Duodenal mucosa (tissue), 2 donors: ENCODE measurements at regions not wholly inside any gene's neighbourhood (a gene's known extent, or its start where the extent isn't known, plus 50 kb on each side); places are given as distances from the start of the nearest gene placed in this dataset.
"Not testable (repeated sequence)": the region's sequence is repeated elsewhere in the genome, so short reads cannot be mapped to it uniquely, and the experiment has no call there.

ENCODE experiments used
- H3K27ac ChIP-seq: one replicate; pipeline ENCODE4 v1.7.0; 2013; ENCODE audit warnings: low read depth, low read length
- H3K27me3 ChIP-seq, 2 donors: one replicate each; pipeline ENCODE4 v1.7.0; 2013; ENCODE audit warnings: low read length in 2 of 2, control low read depth in 1 of 2; ENCODE audit not compliant: insufficient read depth in 2 of 2, control insufficient read depth in 1 of 2
- H3K36me3 ChIP-seq, 2 donors: one replicate each; pipeline ENCODE4 v1.7.0; 2013; ENCODE audit warnings: low read length in 2 of 2, control low read depth in 1 of 2; ENCODE audit not compliant: insufficient read depth in 2 of 2, control insufficient read depth in 1 of 2
- H3K4me1 ChIP-seq, 2 donors: one replicate each; pipeline ENCODE4 v1.7.0; 2013; ENCODE audit warnings: low read length in 2 of 2, control low read depth in 1 of 2; ENCODE audit not compliant: insufficient read depth in 2 of 2, control insufficient read depth in 1 of 2
- H3K4me3 ChIP-seq, 2 donors: one replicate each; pipeline ENCODE4 v1.7.0; 2013; ENCODE audit warnings: low read length in 2 of 2, low read depth in 1 of 2
- H3K9ac ChIP-seq, 2 donors: one replicate each; pipeline ENCODE4 v1.7.0; 2013; ENCODE audit warnings: low read length in 2 of 2, low read depth in 1 of 2
- H3K9me3 ChIP-seq, 2 donors: one replicate each; pipeline ENCODE4 v1.7.0; 2013; ENCODE audit warnings: low read length in 2 of 2, control low read depth in 1 of 2; ENCODE audit not compliant: control insufficient read depth in 1 of 2

- H3K36me3 ChIP-seq, result no peaks in the 10 kb centered on the region
- H3K27me3 ChIP-seq, result no peaks in the 10 kb centered on the region
- H3K9ac ChIP-seq, result no peak overlapping the region
- H3K4me1 ChIP-seq, result peaks cover 5 to 30% of the 10 kb centered on the region in 2 donors
- no peak overlapping the region for H3K4me3 ChIP-seq
- no peaks in the 10 kb centered on the region for H3K9me3 ChIP-seq
- H3K27ac ChIP-seq, result no peak overlapping the region
Measured at GRCh38 chr17:13420418-13420826, 181.3 kb downstream of the HS3ST3A1 start.

GRCh38 chr17:13419676-13420075, 182.1 kb downstream of the HS3ST3A1 start:
- no peak overlapping the region for H3K9ac ChIP-seq
- H3K4me1 ChIP-seq, result peaks cover 5 to 30% of the 10 kb centered on the region in 2 donors
- H3K9me3 ChIP-seq, result no peaks in the 10 kb centered on the region
- H3K4me3 ChIP-seq, result no peak overlapping the region
- H3K27ac ChIP-seq, result no peak overlapping the region
- H3K27me3 ChIP-seq, result no peaks in the 10 kb centered on the region
- no peaks in the 10 kb centered on the region for H3K36me3 ChIP-seq

DNA sequence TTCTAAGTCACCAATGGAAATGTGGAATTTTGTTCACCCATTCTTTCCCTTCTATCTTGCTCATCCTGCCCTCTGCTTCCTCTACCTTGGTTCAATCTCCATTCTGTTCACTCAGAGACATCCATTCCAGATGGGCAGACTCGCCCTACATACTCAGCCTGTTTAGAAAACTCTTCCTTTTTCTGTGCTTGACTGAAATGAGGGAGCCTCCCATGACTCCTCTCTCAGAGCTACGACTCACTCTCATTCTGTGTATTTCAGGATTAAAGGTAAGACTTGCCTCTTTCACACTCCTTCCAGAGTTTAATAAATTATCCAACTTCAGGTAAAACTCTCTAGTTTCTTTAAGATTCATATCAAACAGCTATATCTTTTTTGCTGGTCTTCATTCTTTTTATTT, 182.8 kb downstream of the HS3ST3A1 start:
- Histone ChIP-seq H3K9ac (no peak overlapping the region), H3K4me1 (peaks cover 5 to 30% of the 10 kb centered on the region in 2 donors), H3K27ac (no peak overlapping the region), H3K4me3 (no peak overlapping the region), H3K36me3 (no peaks in the 10 kb centered on the region), H3K27me3 (no peaks in the 10 kb centered on the region), H3K9me3 (no peaks in the 10 kb centered on the region)

DNA sequence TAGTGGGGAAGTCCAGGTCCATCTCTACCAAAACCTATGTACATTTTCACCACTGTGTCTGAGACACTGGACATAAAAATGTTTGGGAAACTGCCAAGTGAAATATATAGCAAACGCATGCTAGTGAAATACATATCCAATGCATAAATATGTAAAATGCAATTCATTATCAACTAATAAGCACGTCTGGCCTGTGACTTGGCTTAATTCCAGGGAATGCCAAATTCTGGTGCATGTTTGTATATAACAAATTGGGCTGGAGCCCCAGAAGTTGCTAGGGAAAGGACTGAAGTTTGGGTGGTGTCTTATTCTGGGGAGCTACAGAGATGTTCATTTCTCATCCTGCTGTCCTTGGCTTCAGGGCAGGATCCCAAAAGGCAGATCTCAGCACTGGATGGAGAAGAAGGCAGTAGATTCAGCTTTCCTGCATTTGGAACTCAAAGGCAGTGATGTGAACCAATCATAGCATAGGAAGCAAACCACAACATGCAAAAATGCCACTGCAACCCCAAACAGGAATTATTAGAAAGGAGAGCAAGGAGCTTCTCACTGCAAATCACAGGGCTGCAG, 184.3 kb downstream of the HS3ST3A1 start:
- Histone ChIP-seq H3K9ac (no peak overlapping the region), H3K27me3 (no peaks in the 10 kb centered on the region)

DNA sequence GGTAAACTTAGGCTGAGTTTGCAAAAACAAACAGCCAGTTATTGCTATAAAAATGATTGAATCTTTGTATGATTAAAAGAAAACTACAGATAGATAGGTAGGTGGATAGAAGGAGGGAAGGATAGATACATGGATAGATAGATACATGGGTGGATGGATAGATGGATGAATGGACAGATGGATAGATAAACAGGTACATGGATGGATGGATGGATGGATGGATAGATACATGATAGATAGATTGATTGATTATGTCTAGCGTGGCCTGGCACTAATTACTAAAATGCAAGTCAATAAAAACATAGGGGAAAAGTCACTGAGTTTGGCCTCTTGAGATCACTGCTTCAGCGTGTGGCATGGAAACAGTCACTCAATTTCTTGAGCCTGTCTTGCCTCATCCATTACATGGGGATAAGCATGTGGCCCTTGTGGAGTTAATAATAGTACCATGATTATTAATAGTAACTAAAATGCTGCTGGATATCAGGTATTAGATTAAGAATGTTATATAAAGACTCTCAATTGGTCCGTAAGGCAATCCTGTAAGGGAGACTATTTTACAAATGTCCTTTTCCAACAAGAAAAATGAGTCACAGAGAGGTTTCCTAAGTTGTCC, 184.9 kb downstream of the HS3ST3A1 start:
- Histone ChIP-seq H3K27ac (no peak overlapping the region), H3K9me3 (no peaks in the 10 kb centered on the region), H3K36me3 (no peaks in the 10 kb centered on the region), H3K27me3 (no peaks in the 10 kb centered on the region), H3K9ac (no peak overlapping the region), H3K4me3 (no peak overlapping the region), H3K4me1 (peaks cover 0 to 24% of the 10 kb centered on the region in 2 donors)

More for the DNA sequence above, 184.3 kb downstream of the HS3ST3A1 start:
- no peak overlapping the region for H3K4me3 ChIP-seq
- H3K9me3 ChIP-seq, result no peaks in the 10 kb centered on the region
- H3K36me3 ChIP-seq, result no peaks in the 10 kb centered on the region
- no peak overlapping the region for H3K27ac ChIP-seq
- H3K4me1 ChIP-seq, result peaks cover 4 to 30% of the 10 kb centered on the region in 2 donors

DNA sequence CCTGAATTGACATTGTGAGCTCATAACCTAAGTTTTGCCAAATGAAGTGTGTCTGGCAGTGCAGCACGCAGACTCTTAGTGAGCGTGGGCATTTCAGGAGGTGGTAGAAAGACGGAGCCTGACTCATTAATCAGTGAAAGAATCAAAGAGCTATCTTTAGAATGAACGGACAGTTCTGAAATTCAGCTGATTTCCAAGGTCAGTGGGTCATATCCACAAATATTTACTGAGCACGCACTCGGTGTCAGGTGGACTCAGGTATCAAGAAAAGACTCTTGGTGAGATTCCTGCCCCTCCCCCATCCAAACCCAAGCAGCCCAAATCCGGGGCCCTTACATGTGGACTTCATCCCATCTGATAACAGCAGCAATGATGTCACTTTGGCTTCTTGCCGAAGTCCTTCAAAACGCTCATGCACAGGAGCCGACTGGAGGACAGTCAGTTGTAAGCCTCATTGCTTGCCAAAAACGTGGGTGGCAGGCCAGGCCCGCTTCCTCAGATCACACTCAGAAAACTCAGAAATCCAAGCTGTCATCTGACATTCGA, 185.8 kb downstream of the HS3ST3A1 start:
- Histone ChIP-seq H3K27me3 (no peaks in the 10 kb centered on the region), H3K4me1 (peaks cover 0 to 15% of the 10 kb centered on the region in 2 donors), H3K27ac (no peak overlapping the region), H3K36me3 (no peaks in the 10 kb centered on the region), H3K9ac (no peak overlapping the region), H3K4me3 (no peak overlapping the region), H3K9me3 (no peaks in the 10 kb centered on the region)

- not testable (repeated sequence) for H3K36me3 ChIP-seq, H3K27me3 ChIP-seq, H3K9me3 ChIP-seq
Measured at GRCh38 chr17:13415200-13415599, 186.5 kb downstream of the HS3ST3A1 start.

GRCh38 chr17:13413001-13413400, 188.7 kb downstream of the HS3ST3A1 start:
- H3K9ac ChIP-seq, result no peak overlapping the region
- H3K9me3 ChIP-seq, result no peaks in the 10 kb centered on the region
- H3K27ac ChIP-seq, result no peak overlapping the region
- H3K4me1 ChIP-seq, result peaks cover 0 to 7% of the 10 kb centered on the region in 2 donors
- no peaks in the 10 kb centered on the region for H3K27me3 ChIP-seq
- no peaks in the 10 kb centered on the region for H3K36me3 ChIP-seq
- H3K4me3 ChIP-seq, result no peak overlapping the region

More at GRCh38 chr17:13415200-13415599, 186.5 kb downstream of the HS3ST3A1 start:
- H3K27ac ChIP-seq, H3K4me1 ChIP-seq, H3K9ac ChIP-seq, H3K4me3 ChIP-seq: not testable (repeated sequence)

GRCh38 chr17:13410874-13411273, 190.9 kb downstream of the HS3ST3A1 start:
- H3K4me3 ChIP-seq, result no peak overlapping the region
- no peak overlapping the region for H3K9ac ChIP-seq
- no peaks in the 10 kb centered on the region for H3K9me3 ChIP-seq
- H3K27ac ChIP-seq, result no peak overlapping the region
- no peaks in the 10 kb centered on the region for H3K36me3 ChIP-seq
- peaks cover 0 to 1% of the 10 kb centered on the region in 2 donors for H3K4me1 ChIP-seq
- H3K27me3 ChIP-seq, result no peaks in the 10 kb centered on the region

DNA sequence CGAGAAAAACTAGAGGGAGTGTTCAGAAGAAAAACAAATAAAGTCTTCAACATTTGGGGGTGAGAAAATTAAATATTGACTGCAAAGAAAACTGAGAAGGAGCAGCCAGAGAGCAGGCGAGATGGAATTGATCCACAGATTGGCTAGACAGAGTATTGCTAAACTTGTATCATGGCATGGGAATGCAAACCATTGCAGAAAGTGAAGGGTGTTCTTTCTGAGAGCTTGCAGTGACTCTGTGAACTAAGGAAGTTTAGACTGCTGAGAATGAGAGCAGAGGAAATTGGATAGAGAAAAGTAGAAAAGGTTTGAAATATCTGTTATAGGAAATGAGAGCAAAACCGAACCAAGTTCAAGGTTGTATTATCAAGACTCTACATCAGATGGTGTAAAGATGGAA, 191.5 kb downstream of the HS3ST3A1 start:
- no peaks in the 10 kb centered on the region for H3K4me1 ChIP-seq
- H3K9me3 ChIP-seq, result no peaks in the 10 kb centered on the region
- H3K36me3 ChIP-seq, result no peaks in the 10 kb centered on the region
- no peak overlapping the region for H3K9ac ChIP-seq
- H3K4me3 ChIP-seq, result no peak overlapping the region
- no peak overlapping the region for H3K27ac ChIP-seq
- no peaks in the 10 kb centered on the region for H3K27me3 ChIP-seq
